Inferior parietal cortex (tissue), 1 donor: ENCODE measurements at regions not wholly inside any gene's neighbourhood (a gene's known extent, or its start where the extent isn't known, plus 50 kb on each side); places are given as distances from the start of the nearest gene placed in this dataset.

Source experiments
- DNase-seq: peaks from one replicate; pipeline ENCODE4 v3.0.0-alpha.2; 2016; ENCODE audit errors: extremely low spot score

DNA sequence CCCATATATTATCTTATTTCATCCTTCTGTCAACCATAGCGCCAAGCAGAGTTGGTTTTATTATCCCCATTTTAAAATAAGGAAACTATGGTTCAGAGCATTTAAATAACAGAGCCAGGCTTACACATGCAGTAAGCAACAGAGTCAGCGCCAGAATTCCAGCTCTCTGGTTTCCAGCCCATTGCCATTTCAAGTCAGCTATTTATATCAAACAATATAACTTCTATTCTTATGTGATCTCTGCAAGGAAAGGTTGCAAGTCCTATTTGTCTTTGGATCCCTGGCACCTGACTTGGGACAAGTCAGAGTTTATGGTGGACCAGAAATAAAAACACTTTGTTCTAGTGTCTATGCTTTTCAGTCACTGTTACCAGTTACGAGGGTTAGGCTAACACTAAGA, 174.1 kb upstream of the EEA1 start:
- no peak for DNase-seq

DNA sequence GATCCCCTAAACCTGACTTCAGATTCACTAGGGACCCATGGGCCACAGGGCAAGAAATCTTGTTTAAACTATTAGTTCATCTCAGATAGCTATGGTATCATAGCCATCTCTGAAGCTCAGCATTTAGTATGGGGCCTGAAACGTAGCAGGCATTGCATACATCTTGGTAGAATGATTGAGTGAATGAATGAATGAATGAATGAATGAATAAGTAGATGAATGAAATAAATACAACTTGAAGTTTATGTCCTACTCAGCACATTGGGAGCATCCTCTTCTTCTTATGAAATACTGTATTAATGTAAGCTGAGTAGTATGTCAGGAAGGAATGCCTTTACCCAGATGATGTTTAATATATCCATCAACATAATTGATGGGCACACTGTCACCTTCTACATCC, 175.4 kb upstream of the EEA1 start:
- DNase-seq = no peak

DNA sequence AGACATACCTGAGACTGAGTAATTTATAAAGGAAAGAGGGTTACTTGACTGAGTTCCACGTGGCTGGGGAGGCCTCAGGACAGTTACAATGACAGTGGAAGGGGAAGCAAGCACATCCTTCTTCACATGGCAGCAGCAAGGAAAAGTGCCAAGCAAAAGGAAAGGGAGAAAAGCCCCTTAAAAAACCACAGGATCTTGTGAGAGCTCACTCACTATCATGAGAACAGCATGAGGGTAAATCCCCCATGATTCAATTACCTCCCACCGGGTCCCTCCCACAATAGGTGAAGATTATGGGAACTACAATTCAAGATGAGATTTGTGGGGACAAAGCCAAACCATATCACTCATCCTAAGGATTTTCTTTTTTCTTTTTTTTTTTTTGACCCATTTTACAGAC, 177.8 kb upstream of the EEA1 start:
- no peak for DNase-seq

DNA sequence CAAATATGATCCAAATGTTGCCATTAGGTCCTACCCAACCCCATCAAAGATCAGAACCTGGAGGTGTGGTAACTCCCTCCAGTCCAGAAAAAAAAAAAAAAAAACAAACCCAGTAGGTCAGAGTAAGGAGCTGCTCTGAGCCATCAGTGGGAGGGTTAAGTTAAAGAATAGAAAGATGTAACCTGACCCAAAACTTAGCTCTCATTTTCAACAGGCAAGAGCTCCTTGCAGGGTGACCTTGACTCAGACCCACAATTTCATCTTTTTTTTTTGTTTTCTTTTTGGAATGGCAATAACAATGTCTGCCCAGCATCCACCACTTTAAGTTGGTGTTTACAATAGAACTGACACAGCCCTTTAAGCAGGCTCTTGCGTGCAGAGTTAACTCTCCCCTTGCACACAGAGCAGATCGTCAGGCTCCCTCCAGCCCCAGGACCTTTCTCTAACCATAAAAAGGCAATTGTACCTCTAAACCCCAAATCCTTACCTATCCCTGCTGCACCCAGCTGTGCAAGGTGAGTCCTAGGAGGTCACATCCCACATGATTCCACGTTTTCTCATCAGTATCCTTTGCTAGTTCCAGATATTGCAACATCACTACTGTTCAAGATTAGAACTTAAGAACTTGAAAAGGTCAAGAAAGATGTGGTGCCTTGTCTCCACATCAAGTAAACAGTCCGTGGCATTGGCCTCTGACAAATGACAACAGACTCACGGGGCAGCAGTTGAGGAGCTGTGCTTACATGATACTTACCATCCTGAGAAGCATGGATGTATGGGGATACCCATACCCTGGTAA, 178.6 kb upstream of the EEA1 start:
- DNase-seq = no peak

DNA sequence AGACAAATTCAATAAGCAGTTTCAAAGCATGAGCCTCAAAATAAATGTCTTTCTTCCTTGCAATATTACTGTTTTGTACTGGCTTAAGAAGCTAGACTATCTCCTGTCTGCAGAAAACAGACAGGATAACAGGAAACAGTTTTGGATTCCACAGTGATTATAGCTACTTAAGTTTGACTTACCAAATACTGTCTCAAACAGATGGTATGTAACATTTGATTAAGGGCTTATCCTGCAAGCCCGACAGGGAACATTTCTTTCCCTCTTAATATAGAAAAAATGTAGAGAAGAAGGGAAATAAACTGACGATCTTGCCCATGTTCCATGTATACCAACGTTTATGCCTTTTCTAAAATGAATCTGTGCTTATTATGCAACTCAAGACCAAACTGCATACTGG, 179.9 kb upstream of the EEA1 start:
- DNase-seq = peak; percentile 47

DNA sequence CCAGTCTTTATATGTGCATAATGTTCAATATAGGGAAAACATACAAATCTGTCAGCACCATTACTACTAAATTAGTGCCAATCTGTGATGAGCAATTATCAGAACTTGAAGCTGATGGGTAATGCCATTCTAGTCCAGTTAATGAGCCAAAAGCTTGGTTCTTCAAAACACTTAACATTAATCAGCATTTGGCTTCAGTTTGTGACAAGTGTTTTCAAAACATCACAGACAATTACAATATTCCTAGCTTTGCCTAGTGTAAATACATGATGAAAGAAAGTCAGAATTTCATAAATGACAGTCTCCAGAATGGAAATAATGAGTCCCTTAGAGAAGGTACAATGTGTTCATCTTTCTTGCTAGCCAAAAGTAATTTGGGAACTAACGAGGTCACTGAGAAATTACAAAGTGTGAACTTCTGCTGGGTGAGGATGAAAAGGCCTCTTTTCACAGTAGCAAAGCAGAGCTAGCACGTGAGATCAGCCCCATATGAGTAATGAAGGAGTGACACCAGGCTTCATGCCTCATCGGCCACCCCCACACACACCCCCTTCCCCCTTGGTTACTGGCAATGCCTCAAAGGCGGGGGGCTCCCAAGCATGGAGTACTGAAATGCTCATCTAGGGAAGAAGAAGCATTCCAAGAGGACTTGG, 180.6 kb upstream of the EEA1 start:
- DNase-seq = no peak

DNA sequence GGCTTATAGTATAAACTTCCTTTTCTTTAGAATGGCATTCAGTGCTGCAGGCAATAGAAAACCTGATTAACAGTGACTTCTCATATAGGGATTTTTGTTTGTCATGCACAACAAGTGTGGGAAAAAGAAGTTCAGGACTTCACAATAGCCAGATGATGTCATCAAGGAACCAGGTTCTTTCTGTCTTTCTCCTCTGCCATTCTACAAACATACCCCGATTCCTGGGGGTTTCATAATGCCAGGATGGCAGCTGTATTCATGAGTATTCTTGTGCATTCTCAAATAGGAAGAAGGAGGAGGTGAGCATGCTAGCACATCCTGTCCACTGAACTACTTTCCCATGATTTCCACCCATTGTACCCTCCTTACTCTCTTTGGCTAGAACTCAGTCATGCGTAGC, 182.7 kb upstream of the EEA1 start:
- no peak for DNase-seq

DNA sequence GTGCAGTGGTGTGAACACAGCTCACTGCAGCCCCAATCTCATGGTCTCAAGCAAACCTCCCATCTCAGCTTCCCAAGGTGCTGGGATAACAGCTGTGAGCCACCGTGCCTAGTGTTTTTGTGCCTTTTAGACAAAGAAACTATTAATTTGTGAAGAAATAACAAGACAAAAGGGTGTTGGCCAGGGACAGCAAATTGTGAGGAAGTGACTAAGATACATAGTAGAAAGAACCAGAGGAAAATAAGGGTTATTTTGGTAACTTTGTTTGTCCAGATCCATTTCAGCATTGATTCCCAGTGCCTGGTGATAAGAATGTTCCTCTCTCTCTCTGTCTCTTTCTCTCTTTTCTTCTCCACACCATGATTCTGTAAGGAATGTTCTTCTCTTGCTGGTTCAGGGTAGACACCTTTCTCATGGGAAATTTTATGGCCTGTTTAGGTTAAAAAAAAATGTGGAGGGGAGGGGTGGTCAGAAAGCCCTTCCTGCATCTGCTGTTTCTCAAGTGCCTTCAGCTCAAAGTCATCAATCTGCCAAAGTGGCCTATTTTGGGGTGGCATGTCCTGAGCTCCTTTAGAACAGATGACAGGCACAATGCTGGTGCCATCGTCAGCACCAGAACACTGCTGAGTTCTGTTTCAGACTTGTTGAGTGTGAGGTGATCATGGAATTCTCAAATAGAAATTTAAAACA, 184.4 kb upstream of the EEA1 start:
- no peak for DNase-seq

DNA sequence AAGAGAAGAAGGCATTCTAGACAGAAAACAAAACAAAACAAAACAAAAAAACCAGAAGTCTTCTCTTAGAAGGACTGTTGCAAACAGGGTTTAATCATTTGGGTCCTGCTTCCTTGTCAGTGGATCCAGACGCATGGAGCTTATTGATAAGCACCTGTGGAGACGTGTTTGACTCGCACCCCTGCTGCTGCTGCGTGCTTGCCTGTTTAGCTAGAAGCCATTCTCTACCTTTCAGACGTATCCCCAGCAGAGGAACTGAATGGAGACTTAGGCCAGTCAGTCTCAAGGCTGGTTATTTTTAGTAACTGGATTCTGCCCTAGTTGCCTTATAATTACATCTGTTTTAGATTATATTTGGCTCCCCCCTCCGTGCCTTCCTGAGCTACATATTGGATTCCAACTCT, 186.1 kb upstream of the EEA1 start:
- DNase-seq = no peak

DNA sequence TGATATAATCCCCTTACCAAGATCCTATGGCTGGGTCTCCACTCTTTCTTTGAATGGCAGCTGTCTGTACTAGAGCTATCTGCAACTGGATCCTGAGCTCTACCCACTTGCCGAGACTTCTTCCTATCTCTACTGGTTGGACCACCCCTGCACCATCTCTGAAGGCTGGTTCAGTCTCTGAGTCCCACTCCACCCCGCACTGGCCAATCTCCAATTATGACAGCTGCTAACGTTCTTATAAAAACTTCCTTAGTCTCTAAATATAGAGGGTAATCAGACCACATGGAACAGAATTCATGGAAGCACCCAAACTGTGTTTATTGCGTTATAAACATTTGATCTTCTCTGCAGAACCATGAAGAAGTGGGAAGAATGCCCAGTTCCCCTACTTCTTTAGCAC, 186.6 kb upstream of the EEA1 start:
- DNase-seq = no peak

DNA sequence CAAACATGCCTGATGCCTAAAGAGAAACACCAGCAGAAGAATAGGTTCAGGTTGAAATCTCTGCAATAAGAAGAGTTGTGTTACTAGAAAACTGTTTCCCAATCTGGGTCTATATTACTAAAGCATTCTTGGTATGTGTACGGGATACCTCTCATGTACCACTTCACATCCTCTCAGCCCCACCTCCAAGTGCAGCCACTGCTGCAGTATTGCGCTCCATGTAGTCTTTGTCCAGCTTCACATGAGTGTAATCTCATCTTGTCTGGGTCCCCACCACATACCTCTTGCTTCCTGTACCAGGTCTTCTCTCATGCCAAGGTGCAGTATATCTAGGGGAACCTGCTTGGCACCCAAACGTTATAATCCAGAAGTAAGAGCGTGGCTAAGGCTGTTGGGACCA, 187.5 kb upstream of the EEA1 start:
- DNase-seq = no peak

DNA sequence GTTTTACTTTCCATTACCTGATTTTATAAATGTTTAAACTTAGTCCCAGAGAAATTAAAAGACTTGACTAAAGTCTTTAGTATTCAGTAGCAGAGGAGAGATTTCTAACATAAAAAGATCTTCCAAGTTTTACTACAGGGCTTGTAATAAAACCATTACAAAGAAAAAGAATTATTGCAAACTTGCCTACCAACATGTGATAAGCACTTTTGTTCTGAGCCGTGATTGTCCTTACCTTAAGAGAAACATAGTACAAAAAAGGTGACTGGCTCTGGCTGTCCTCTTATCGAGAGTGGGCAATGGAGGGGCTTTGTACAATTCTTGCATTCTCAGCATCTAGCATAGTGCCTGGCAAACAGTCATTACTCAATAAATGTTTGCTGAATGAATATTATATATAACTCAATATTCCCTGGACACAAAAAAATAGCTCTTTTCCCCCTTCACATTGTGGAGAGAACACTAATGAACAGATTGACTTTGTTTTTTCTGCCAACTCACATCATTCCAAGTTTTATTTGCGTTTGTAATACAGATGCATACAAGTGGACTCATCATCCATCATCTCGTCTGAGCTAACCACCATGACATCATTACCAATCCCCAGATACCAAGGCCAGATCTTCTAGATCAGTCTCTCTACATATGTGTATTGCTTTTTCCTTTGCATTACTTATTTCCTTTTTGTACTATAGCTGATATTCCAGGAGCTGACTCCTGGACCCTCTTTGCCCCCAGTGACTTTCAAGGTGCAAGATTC, 192.8 kb upstream of the EEA1 start:
- DNase-seq = no peak

DNA sequence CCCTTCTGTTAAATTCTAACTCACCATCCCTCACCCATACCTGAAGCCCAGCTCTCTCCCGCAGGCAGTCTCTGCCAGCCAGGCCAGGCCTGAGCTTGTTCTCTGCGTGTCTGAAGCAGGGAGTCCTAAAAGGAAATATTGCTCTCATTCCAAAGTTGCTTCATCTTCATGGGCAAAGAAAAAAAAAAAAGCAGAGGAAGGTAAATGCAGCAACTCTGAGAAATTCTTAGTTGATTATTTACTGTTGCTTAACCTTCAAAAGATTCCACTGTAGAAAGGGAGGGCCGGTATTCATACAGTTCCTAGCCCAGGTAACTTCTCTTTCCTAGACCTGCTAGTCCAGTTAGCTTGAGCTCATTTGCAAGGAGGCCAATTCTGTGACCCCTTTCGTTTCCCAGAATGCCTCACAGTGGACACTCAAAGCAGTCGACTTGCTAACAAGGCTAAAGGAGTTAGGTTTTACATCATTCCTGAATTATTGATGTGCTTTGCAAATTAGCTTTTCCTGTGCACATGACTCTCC, 193.5 kb upstream of the EEA1 start:
- DNase-seq = no peak

DNA sequence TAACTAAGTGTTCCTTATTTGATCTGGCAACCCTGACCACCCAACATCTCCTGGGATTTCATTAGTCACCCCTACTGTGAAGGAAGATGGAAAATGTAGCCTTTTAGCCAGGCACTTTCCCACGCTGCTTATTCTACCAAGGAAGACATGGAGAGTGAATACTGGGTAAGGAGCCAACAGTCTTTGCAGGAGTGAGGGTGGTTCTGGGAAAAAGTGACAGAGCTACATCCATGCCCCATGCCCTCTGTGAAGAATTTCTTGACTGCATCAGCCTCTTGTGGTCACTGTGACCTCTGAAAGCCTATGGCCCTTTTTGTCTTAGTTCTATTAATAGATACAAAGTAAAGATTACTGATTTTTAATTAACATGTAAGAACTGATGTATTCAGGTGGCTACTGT, 196.0 kb upstream of the EEA1 start:
- no peak for DNase-seq

DNA sequence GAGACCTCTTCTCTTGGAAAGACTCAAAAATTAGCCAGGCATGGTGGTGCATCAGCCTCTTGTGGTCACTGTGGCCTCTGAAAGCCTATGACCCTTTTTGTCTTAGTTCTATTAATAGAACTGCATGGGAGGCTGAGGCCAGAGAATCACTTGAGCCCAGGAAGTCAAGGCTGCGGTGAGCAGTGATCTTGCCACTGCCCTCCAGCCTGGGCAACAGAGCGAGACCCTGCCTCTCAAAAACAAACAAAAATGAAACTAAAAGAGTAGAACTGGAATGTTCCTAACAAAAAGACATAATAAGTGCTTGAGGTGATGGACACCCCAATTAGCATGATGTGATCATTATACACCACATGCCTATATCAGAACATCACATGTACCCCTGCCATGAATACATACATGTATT, 197.0 kb upstream of the EEA1 start:
- DNase-seq = no peak

DNA sequence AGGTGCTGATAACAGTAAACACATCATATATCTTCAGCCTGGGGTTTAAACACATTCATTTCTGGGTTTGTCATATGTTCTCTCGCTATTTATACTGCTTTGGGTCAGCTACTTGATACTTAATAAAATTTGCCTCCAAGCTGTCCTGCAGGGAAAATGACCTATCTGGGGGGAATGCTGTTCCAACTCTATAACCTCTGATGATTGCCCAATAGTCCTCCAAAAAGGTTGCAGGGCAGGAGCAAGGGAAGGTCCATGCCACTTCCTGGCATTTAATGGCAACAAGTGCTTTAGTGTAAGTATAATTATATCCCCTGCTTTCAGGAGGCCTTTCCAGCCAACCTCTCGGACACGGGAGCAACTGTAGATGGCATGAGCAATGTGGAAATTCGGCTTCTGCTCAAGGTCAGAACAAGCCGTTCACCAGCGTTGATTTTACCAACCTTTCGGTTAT, 198.0 kb upstream of the EEA1 start:
- DNase-seq = no peak

DNA sequence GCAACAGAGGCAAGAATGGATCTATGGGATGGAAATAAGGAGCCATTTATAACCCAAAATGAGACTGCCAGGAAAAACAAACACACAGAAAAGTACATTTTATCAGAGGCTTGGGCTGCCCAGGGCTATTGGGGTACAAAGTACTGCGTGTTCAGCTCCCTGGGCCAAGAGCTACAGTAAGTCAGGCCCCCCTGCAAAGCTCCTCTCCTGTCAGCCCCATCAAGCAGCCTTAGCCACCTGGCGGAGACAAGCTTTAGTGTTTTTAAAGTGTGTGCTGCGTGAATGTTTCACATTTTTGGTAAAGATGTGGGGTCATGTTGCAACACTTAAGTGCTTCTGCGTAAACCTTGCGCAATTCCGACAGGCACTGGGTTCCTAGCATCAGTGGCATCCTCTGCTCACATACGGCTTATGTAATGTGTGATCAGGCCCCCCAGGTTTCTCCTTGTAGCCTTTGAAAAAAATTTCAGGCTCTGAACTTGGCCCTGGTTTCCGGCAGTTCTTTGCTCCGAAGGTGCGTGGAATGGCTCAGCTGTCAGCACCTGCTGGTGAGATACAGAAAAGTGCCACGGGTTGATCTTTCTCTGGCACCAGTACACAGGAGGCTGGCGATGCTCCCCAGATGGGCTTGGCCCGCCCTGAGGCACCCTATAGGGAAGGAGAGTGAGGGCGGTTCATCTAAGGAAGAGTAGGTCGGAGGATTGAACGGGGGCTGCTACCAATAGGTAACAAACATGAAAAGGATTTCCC, 198.7 kb upstream of the EEA1 start:
- no peak for DNase-seq

DNA sequence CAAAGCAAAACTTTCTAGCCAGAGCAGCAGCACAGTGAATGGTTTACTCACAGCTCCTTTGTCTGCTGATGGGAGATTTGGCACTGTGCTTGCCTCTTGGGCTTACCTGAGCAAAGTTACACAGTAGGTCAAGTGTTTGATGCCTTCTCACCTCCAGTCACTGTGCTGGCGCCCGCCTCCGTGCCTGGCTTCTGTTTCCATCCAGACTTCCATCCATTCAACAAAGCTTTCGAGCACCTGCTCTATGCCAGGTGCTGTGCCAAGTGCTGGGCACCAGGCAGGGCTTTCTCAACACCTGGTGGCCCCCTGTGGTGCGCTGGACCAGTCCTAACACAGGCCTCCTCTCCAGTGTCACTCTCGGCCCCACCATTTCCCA, 199.2 kb upstream of the EEA1 start:
- no peak for DNase-seq

DNA sequence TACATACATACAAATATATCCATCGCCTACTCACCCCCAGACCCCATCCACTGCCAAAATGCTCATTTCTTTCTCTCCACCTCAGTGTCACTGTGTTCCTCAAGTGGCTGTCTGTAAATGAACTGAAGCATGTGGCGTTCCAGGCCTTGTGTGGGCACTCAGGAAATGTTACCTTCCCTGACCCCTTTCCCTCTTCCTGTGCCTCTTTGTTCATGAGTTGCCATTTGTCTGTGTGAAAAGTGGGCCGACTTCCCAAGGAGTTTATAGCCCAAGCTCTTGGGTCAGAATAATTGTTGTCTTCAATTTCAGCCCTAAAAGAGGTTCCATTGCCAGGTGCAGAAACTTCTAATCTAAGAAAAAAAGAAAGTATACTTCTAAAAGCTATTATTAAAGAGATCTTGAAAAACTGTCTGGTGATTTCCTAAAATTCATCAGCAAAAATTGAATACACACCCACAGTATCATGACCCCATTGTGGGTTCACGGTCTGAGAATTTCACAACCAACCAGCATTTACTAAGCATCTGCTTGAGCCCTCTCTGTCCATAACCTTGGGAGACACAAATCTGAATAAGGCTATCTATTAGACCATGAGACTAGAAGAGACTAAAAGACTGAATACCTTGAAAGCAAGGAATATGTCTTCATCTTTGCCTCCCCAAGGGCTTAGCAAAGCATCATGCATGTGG, 201.4 kb upstream of the EEA1 start:
- DNase-seq = no peak

DNA sequence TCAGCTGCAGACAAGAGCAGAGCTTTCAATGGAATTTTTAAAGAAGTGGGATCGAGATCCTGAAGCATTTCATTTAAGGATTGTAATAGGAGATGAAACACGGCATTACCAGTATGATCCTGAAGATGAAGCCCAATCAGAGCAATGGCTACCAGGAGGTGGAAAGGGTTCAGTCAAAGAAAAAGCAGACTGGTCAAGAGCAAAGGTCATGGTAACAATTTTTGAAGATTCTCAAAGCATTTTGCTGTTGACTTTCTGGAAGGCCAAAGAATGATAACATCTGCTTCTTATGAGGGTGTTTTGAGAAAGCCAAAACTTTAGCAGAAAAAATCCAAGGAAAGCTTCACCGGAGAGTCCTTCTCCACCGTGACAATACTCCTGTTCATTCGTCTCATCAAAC, 204.3 kb upstream of the EEA1 start:
- no peak for DNase-seq
